ENCODE measurements at regions not wholly inside any gene's neighbourhood (a gene's known extent, or its start where the extent isn't known, plus 50 kb on each side); places are given as distances from the start of the nearest gene placed in this dataset.

GRCh38 chr13:50339271-50339670 is 324.0 kb downstream of the KCNRG start:
- H3K4me1 Mint-ChIP-seq (ENCODE audit: unreplicated experiment) = peaks cover 26% of the 10 kb centered on the region
- peaks cover 6% of the 10 kb centered on the region for H3K27me3 Mint-ChIP-seq (ENCODE audit: unreplicated experiment)
- no peaks in the 10 kb centered on the region for H3K36me3 Mint-ChIP-seq (ENCODE audit: unreplicated experiment)
- no peak overlapping the region for H3K27ac Mint-ChIP-seq (ENCODE audit: unreplicated experiment)
- no peak for DNase-seq (ENCODE audit: extremely low spot score, unreplicated experiment)
- H3K4me3 Mint-ChIP-seq (ENCODE audit: unreplicated experiment) = no peak overlapping the region
- peaks cover 8% of the 10 kb centered on the region for H3K9me3 Mint-ChIP-seq (ENCODE audit: unreplicated experiment)
- no peak for TF ChIP-seq CTCF (IDR thresholded peaks at IDR 0.05)

GRCh38 chr13:50340146-50340545 is 324.9 kb downstream of the KCNRG start:
- no peak for DNase-seq (ENCODE audit: extremely low spot score, unreplicated experiment)
- Mint-ChIP-seq H3K9me3 (ENCODE audit: unreplicated experiment) (peaks cover 8% of the 10 kb centered on the region), H3K4me3 (ENCODE audit: unreplicated experiment) (no peak overlapping the region), H3K27me3 (ENCODE audit: unreplicated experiment) (peaks cover 6% of the 10 kb centered on the region), H3K4me1 (ENCODE audit: unreplicated experiment) (peaks cover 17% of the 10 kb centered on the region), H3K36me3 (ENCODE audit: unreplicated experiment) (no peaks in the 10 kb centered on the region), H3K27ac (ENCODE audit: unreplicated experiment) (no peak overlapping the region)
- TF ChIP-seq CTCF (IDR thresholded peaks at IDR 0.05) = no peak

GRCh38 chr13:50340551-50341287 is 325.5 kb downstream of the KCNRG start:
- Mint-ChIP-seq H3K4me3 (ENCODE audit: unreplicated experiment) (no peak overlapping the region), H3K27ac (ENCODE audit: unreplicated experiment) (no peak overlapping the region), H3K4me1 (ENCODE audit: unreplicated experiment) (peaks cover 12% of the 10 kb centered on the region)

DNA sequence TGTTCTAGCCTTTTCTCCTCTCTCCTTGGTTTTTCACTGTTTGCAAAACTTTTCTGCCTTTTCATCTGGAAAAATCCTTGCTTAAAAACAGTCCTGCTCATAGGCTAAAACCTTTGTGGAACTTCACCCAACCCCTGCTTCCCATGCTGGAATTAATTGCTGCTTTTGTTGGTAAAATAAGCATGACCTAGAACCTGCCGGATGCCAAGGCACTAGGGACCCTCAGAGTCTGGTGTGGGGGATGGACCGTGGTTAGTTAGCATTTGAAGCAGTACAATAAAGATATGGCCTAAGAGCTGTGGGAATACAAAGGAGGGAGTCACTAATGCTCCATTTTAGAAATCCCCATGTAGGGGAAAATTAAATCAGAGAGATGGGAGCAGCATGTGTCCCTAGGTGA is 326.3 kb downstream of the KCNRG start:
- no peak for DNase-seq (ENCODE audit: extremely low spot score, unreplicated experiment)
- H3K9me3 Mint-ChIP-seq (ENCODE audit: unreplicated experiment) = peaks cover 8% of the 10 kb centered on the region
- no peaks in the 10 kb centered on the region for H3K36me3 Mint-ChIP-seq (ENCODE audit: unreplicated experiment)
- no peak for TF ChIP-seq CTCF (IDR thresholded peaks at IDR 0.05)
- no peak overlapping the region for H3K4me3 Mint-ChIP-seq (ENCODE audit: unreplicated experiment)
- H3K4me1 Mint-ChIP-seq (ENCODE audit: unreplicated experiment) = peaks cover 10% of the 10 kb centered on the region
- H3K27me3 Mint-ChIP-seq (ENCODE audit: unreplicated experiment) = peaks cover 6% of the 10 kb centered on the region
- H3K27ac Mint-ChIP-seq (ENCODE audit: unreplicated experiment) = no peak overlapping the region

More at GRCh38 chr13:50340551-50341287, 325.5 kb downstream of the KCNRG start:
- Mint-ChIP-seq H3K9me3 (ENCODE audit: unreplicated experiment) (peaks cover 8% of the 10 kb centered on the region), H3K36me3 (ENCODE audit: unreplicated experiment) (no peaks in the 10 kb centered on the region), H3K27me3 (ENCODE audit: unreplicated experiment) (peaks cover 6% of the 10 kb centered on the region)
- DNase-seq (ENCODE audit: extremely low spot score, unreplicated experiment) = no peak
- no peak for TF ChIP-seq CTCF (IDR thresholded peaks at IDR 0.05)

- no peak for DNase-seq (ENCODE audit: extremely low spot score, unreplicated experiment)
- TF ChIP-seq CTCF (IDR thresholded peaks at IDR 0.05) = no peak
- H3K9me3 Mint-ChIP-seq (ENCODE audit: unreplicated experiment) = peaks cover 12% of the 10 kb centered on the region
- peaks cover 5% of the 10 kb centered on the region for H3K36me3 Mint-ChIP-seq (ENCODE audit: unreplicated experiment)
- H3K27me3 Mint-ChIP-seq (ENCODE audit: unreplicated experiment) = peaks cover 19% of the 10 kb centered on the region
- peaks cover 10% of the 10 kb centered on the region for H3K4me1 Mint-ChIP-seq (ENCODE audit: unreplicated experiment)
- no peak overlapping the region for H3K27ac Mint-ChIP-seq (ENCODE audit: unreplicated experiment)
- no peak overlapping the region for H3K4me3 Mint-ChIP-seq (ENCODE audit: unreplicated experiment)
Observed at GRCh38 chr13:50344717-50345116, 329.5 kb downstream of the KCNRG start.
